HepG2 (cell line): ENCODE measurements at regions not wholly inside any gene's neighbourhood (a gene's known extent, or its start where the extent isn't known, plus 50 kb on each side); places are given as distances from the start of the nearest gene placed in this dataset.

Experiments used
- ATAC-seq: fragments of 200-7000 bp; cut with Tn5 transposase; 3 replicates; pipeline ENCODE4 v1.9.1; 2020; ENCODE audit warnings: mild to moderate bottlenecking, moderate library complexity
- BruUV-seq: library from RNA; stranded (reverse); fragments of 400-500 nt; replicated peaks from 2 replicates; lab custom pipeline; 2021; lab: Mats Ljungman, UMichigan
- CTCF ChIA-PET: fragments of 300-600 bp; formaldehyde crosslinking; extraction: SDS; loops from one replicate; lab custom pipeline; 2021; ENCODE audit warnings: low total read pairs, inconsistent platforms, low intra/inter-chr PET ratio; lab: Yijun Ruan, JAX
- POLR2A ChIA-PET: fragments of 350-600 bp; sonication (Branson Sonifier 250); formaldehyde crosslinking; loops from one replicate; lab custom pipeline; 2020; ENCODE audit warnings: antibody characterized with exemption, inconsistent platforms; lab: Yijun Ruan, JAX
- DNase-seq: peaks from one replicate; pipeline ENCODE4 v3.0.0-alpha.2; 2015; ENCODE audit warnings: low spot score
- FAIRE-seq: peaks from 3 replicates; lab custom pipeline; 2011; peaks lifted over from hg19 to GRCh38; lab: Jason Lieb, UNC
- H2AFZ ChIP-seq: one replicate; pipeline ENCODE4 v1.6.1; 2011; ENCODE audit warnings: low read length, inconsistent platforms
- H3K27ac ChIP-seq: fragments of 300-600 bp; 3 replicates; pipeline ENCODE4 v1.8.0; 2011; ENCODE audit warnings: mixed run types, mild to moderate bottlenecking, mixed read lengths, low read length, inconsistent platforms; ENCODE audit not compliant: insufficient read depth; ENCODE audit errors: extremely low read length
- H3K27me3 ChIP-seq, 2 experiments: fragments of 200-600 bp in 1 of 2; 2 replicates in 1 of 2; 3 replicates in 1 of 2; pipeline versions ENCODE4 v1.6.0 to v1.8.0; 2011; ENCODE audit warnings: low read length in 2 of 2, mild to moderate bottlenecking in 2 of 2, moderate library complexity in 2 of 2, inconsistent platforms in 1 of 2; ENCODE audit not compliant: insufficient read depth in 2 of 2, control insufficient read depth in 1 of 2
- H3K36me3 ChIP-seq, 2 experiments: fragments of 200-600 bp in 1 of 2; replicated peaks in 1 of 2; 2 replicates in 1 of 2; 3 replicates in 1 of 2; pipeline versions ENCODE4 v1.5.1 to v1.8.0; 2011; ENCODE audit warnings: low read length in 2 of 2, inconsistent platforms in 1 of 2; ENCODE audit not compliant: insufficient read depth in 2 of 2, control insufficient read depth in 1 of 2
- H3K4me1 ChIP-seq: 2 replicates; pipeline ENCODE4 v1.5.1; 2012; ENCODE audit warnings: low read length, inconsistent platforms; ENCODE audit not compliant: insufficient read depth
- H3K4me2 ChIP-seq: 2 replicates; pipeline ENCODE4 v1.6.0; 2011; ENCODE audit warnings: low read depth, low read length, inconsistent platforms
- H3K4me3 ChIP-seq, 3 experiments: fragments of 200-600 bp in 1 of 3; sonication (generic), shearing (Covaris generic) in 1 of 3; replicated peaks in 1 of 3; 2 replicates each; pipeline ENCODE4 v1.5.1; 2011 to 2016; ENCODE audit warnings: low read length in 3 of 3, inconsistent platforms in 2 of 3, low read depth in 2 of 3, mild to moderate bottlenecking in 2 of 3, control low read depth in 1 of 3, mixed read lengths in 1 of 3; ENCODE audit not compliant: insufficient read depth in 1 of 3
- H3K79me2 ChIP-seq: one replicate; pipeline ENCODE4 v1.6.1; 2011; ENCODE audit warnings: low read length, inconsistent platforms; ENCODE audit not compliant: insufficient read depth
- H3K9ac ChIP-seq: 2 replicates; pipeline ENCODE4 v1.6.0; 2011; ENCODE audit warnings: mild to moderate bottlenecking, low read depth, low read length, inconsistent platforms; ENCODE audit not compliant: insufficient read depth
- H3K9me3 ChIP-seq: 2 replicates; pipeline ENCODE4 v1.5.1; 2012; ENCODE audit warnings: mild to moderate bottlenecking, low read length
- H4K20me1 ChIP-seq: 2 replicates; pipeline ENCODE4 v1.6.0; 2011; ENCODE audit warnings: inconsistent platforms, mild to moderate bottlenecking, low read length, moderate library complexity; ENCODE audit not compliant: insufficient read depth
- CTCF ChIP-seq: sonication (generic); formaldehyde crosslinking; IDR thresholded peaks from 2 replicates; pipeline ENCODE4 v1.5.0; 2020; ENCODE audit warnings: mild to moderate bottlenecking, missing genetic modification reagents, moderate library complexity
- HNRNPK ChIP-seq: fragments of 200-400 bp; formaldehyde crosslinking; IDR thresholded peaks from 2 replicates; pipeline ENCODE4 v1.6.1; 2018; ENCODE audit warnings: low read length, low read depth, moderate library complexity, mild to moderate bottlenecking; ENCODE audit not compliant: poor library complexity, severe bottlenecking
- JUNB ChIP-seq: sonication (generic); formaldehyde crosslinking; IDR thresholded peaks from 2 replicates; pipeline ENCODE4 v1.8.0; 2022; ENCODE audit warnings: missing genetic modification reagents, mild to moderate bottlenecking, borderline replicate concordance
- KDM2A ChIP-seq: sonication (generic); formaldehyde crosslinking; IDR thresholded peaks from 2 replicates; pipeline ENCODE4 v1.4.0; 2020; ENCODE audit warnings: low read depth, missing genetic modification reagents, borderline replicate concordance
- PPARG ChIP-seq: conservative IDR thresholded peaks from 2 replicates; pipeline ENCODE4 v1.6.1; 2016; ENCODE audit warnings: missing biosample characterization, missing genetic modification reagents
- RAD21 ChIP-seq: fragments of 450-650 bp; formaldehyde crosslinking; IDR thresholded peaks from 2 replicates; pipeline ENCODE4 v1.5.0; 2020; ENCODE audit warnings: mild to moderate bottlenecking
- STAG1 ChIP-seq: sonication (generic); formaldehyde crosslinking; IDR thresholded peaks from 2 replicates; pipeline ENCODE4 v1.4.0; 2020; ENCODE audit warnings: missing genetic modification reagents
- XRCC5 ChIP-seq: fragments of 200-400 bp; formaldehyde crosslinking; optimal IDR thresholded peaks from 2 replicates; pipeline ENCODE3; 2017; ENCODE audit warnings: mild to moderate bottlenecking, low read length
- ZBTB7A ChIP-seq: sonication (generic); formaldehyde crosslinking; IDR thresholded peaks from 2 replicates; pipeline ENCODE4 v1.8.0; 2022; ENCODE audit warnings: mild to moderate bottlenecking, missing genetic modification reagents
- ZNF263 ChIP-seq: sonication (generic); formaldehyde crosslinking; IDR thresholded peaks from 2 replicates; pipeline ENCODE4 v1.4.0; 2020; ENCODE audit warnings: missing genetic modification reagents
- ZNF44 ChIP-seq: sonication (generic); formaldehyde crosslinking; IDR thresholded peaks from 2 replicates; pipeline ENCODE4 v1.5.1; 2020; ENCODE audit warnings: mild to moderate bottlenecking, missing genetic modification reagents
- WGBS: methylation state at CpG from one replicate; pipeline ENCODE4 v1.1.6; 2017; ENCODE audit warnings: low lambda C conversion rate; 5-methylcytosine and 5-hydroxymethylcytosine counted together
- in situ Hi-C: cut with HindIII; loops from 2 replicates; pipeline ENCODE4 v1.10.0; 2017; ENCODE audit warnings: low pct_unique_long_range_greater_than_20kb; ENCODE audit not compliant: extremely low pct_ligation_motif_present
- intact Hi-C: fragments of 100-400 bp; cut with micrococcal nuclease; formaldehyde crosslinking; loops from one replicate; pipeline ENCODE4 v1.10.0; 2022; ENCODE audit not compliant: unreplicated experiment

- H3K79me2 ChIP-seq: no peaks in the 10 kb centered on the region
- H3K9me3 ChIP-seq: no peaks in the 10 kb centered on the region
- H3K4me2 ChIP-seq: no peak overlapping the region
- peak; percentile 47 for DNase-seq
- ChIA-PET POLR2A (no interaction called here), CTCF (no interaction called here)
- H3K4me3 ChIP-seq: no peak overlapping the region
- BruUV-seq: no TSS peak
- TF ChIP-seq ZNF263 (CRISPR knock-in tag): peak; percentile 91
- TF ChIP-seq ZNF44 (CRISPR knock-in tag): 0 out of 2 replicates have a peak, but pooled peaks have one; percentile 53
- no peak for TF ChIP-seq JUNB (CRISPR knock-in tag)
- peak; percentile 64 for TF ChIP-seq STAG1 (CRISPR knock-in tag)
- TF ChIP-seq KDM2A: 0 out of 2 replicates have a peak, but pooled peaks have one; percentile 24
- TF ChIP-seq CTCF (CRISPR knock-in tag): peak; percentile 88
- 0 out of 2 replicates have a peak, but pooled peaks have one; percentile 16 for TF ChIP-seq ZBTB7A (CRISPR knock-in tag)
- no peak for TF ChIP-seq HNRNPK
- TF ChIP-seq RAD21 (CRISPR knock-in tag): peak; percentile 40; the same call in 1 of the 2 replicates
- no peak for TF ChIP-seq PPARG (CRISPR knock-in tag)
- TF ChIP-seq XRCC5: peak; percentile 88
- TF ChIP-seq, all 625 proteins: peak for 8
- intact Hi-C loops (loop anchor here (1.0 kb wide), 1 partner anchor 92 kb away; no protein-coding TSS in a partner anchor), in situ Hi-C loops (no loop called here)
- Histone ChIP-seq H4K20me1 (no peaks in the 10 kb centered on the region), H3K36me3 (no peaks in the 10 kb centered on the region), H3K27ac (no peak overlapping the region), H3K27me3 (peaks cover 3 to 22% of the 10 kb centered on the region in 2 experiments; a peak in 3 of 5 replicates), H2AFZ (no peak overlapping the region), H3K9ac (no peak overlapping the region), H3K4me1 (no peaks in the 10 kb centered on the region)
- WGBS: 31% methylated on average over 7 of the region's 7 CpGs
- peak; percentile 90 for FAIRE-seq
- ATAC-seq: peak; percentile 94
Measured at GRCh38 chr2:88831792-88832248, 140.3 kb downstream of the RPIA start.
